K562 (cell line): ENCODE measurements at regions not wholly inside any gene's neighbourhood (a gene's known extent, or its start where the extent isn't known, plus 50 kb on each side); places are given as distances from the start of the nearest gene placed in this dataset.

Source experiments
- MAZ ChIP-seq, 2 experiments: fragments of 450-650 bp in 1 of 2; sonication (generic) in 1 of 2; formaldehyde crosslinking; IDR thresholded peaks in 1 of 2; conservative IDR thresholded peaks in 1 of 2; 2 replicates each; pipeline versions ENCODE4 v1.4.0 to v1.5.0; 2020; ENCODE audit warnings: mild to moderate bottlenecking in 1 of 2, missing genetic modification reagents in 1 of 2
- MXI1 ChIP-seq: IDR thresholded peaks from 2 replicates; pipeline ENCODE4 v1.6.1; 2011; ENCODE audit warnings: low read depth, mild to moderate bottlenecking, improper control_type of control experiment, low read length
- ZNF239 ChIP-seq: fragments of 250-450 bp; sonication (Bioruptor Pico); IDR thresholded peaks from 2 replicates; pipeline ENCODE4 v1.4.0; 2020; ENCODE audit warnings: mild to moderate bottlenecking
- ZNF583 ChIP-seq: fragments of 250-450 bp; sonication (Bioruptor Pico); IDR thresholded peaks from 2 replicates; pipeline ENCODE4 v1.4.0; 2020
- TF ChIP-seq, protein P1 (sequence below): fragments of 250-450 bp; sonication (Bioruptor Pico); IDR thresholded peaks from 2 replicates; pipeline ENCODE4 v1.8.0; 2021; ENCODE audit warnings: mild to moderate bottlenecking, moderate library complexity
- TF ChIP-seq, protein P2 (sequence below): fragments of 450-650 bp; conservative IDR thresholded peaks from 2 replicates; pipeline ENCODE4 v1.6.1; 2016; ENCODE audit warnings: missing genetic modification characterization, low read depth, mild to moderate bottlenecking, control low read depth, missing compliant biosample characterization

DNA sequence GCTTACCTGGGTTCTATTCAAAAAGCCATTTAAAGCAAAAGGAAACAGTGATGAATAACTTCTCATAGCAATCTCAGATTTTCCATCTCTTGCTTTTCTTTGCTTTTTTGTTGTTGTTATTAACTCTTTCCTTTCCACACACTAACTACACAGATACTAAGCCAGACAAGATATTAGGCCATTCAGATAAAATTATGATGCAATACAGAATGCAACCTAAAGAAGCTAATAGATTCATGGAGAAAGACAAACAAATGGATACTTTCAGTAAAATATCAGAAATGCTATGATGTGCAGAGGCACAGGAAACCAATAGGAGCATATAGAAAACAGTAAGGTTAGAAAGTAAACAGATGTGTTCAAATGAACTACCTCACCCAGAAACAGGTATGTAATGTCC lies 597.0 kb upstream of the ITGA1 start:
- TF ChIP-seq, protein P1, sequence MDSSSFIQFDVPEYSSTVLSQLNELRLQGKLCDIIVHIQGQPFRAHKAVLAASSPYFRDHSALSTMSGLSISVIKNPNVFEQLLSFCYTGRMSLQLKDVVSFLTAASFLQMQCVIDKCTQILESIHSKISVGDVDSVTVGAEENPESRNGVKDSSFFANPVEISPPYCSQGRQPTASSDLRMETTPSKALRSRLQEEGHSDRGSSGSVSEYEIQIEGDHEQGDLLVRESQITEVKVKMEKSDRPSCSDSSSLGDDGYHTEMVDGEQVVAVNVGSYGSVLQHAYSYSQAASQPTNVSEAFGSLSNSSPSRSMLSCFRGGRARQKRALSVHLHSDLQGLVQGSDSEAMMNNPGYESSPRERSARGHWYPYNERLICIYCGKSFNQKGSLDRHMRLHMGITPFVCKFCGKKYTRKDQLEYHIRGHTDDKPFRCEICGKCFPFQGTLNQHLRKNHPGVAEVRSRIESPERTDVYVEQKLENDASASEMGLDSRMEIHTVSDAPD = no peak
- TF ChIP-seq MXI1 (no peak), ZNF239 (CRISPR knock-in tag) (no peak), MAZ (CRISPR knock-in tag; conservative IDR thresholded peaks at IDR 0.05 in 1 of 2, IDR thresholded peaks at IDR 0.05 in 1 of 2) (no peak), ZNF583 (CRISPR knock-in tag) (no peak)
- TF ChIP-seq, protein P2, sequence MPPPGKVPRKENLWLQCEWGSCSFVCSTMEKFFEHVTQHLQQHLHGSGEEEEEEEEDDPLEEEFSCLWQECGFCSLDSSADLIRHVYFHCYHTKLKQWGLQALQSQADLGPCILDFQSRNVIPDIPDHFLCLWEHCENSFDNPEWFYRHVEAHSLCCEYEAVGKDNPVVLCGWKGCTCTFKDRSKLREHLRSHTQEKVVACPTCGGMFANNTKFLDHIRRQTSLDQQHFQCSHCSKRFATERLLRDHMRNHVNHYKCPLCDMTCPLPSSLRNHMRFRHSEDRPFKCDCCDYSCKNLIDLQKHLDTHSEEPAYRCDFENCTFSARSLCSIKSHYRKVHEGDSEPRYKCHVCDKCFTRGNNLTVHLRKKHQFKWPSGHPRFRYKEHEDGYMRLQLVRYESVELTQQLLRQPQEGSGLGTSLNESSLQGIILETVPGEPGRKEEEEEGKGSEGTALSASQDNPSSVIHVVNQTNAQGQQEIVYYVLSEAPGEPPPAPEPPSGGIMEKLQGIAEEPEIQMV (tag) = no peak
